OCI-LY7 (cell line): ENCODE measurements at regions not wholly inside any gene's neighbourhood (a gene's known extent, or its start where the extent isn't known, plus 50 kb on each side); places are given as distances from the start of the nearest gene placed in this dataset.

Experiments used
- CTCF ChIP-seq: fragments of 200-600 bp; sonication (generic); conservative IDR thresholded peaks from 2 replicates; pipeline ENCODE4 v1.5.1; 2014; ENCODE audit warnings: mild to moderate bottlenecking, antibody characterized with exemption, low read length, moderate library complexity, mixed read lengths
- EZH2phosphoT487 ChIP-seq: fragments of 200-600 bp; sonication (generic); IDR thresholded peaks from 2 replicates; pipeline ENCODE4 v1.6.1; 2018; ENCODE audit warnings: low read depth, borderline replicate concordance, mild to moderate bottlenecking, mixed run types, antibody characterized with exemption, low read length, moderate library complexity, mixed read lengths

DNA sequence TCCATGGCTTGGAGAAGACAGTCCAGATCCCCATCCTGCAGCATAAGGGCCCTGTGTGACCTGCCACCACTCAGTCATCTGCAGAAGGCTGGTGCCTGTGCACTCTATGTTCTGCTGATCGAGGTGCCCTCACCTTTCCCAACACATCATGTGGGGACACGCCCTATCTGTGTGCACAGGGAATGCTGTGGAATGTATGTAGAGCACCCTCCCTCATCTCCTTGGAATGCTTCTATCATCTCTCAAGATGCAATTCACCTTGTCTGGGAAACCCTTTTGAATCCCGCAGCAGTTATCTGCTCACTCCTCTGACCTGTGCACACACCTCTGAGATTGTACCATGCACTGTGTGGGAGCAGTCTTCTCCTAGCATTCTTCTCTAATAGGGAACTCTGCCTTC is 207.2 kb upstream of the SSTR4 start:
- TF ChIP-seq CTCF, result no peak
- no peak for TF ChIP-seq EZH2phosphoT487
